ENCODE measurements at regions not wholly inside any gene's neighbourhood (a gene's known extent, or its start where the extent isn't known, plus 50 kb on each side); places are given as distances from the start of the nearest gene placed in this dataset.

DNA sequence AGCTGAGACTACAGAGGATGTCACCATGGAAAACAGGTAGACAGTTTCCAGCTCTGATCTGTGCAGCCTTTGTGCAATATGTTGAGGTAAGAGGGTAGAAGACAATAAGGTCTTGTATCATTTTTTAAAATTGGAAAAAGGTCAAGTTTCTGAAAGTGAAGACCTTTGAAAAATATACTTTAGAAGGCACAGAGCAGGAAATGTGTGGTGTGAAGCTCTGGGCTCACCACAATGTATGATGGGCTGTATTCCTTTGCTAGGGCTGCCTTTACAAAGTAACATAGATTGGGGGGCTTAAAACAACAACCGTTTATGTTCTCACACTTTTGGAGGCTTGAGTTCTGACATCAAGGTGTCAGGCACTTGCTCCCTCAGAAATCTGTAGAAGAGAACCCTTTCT, 514.3 kb upstream of the JARID2 start:
- TF ChIP-seq SMC3 (IDR thresholded peaks at IDR 0.05; ENCODE audit: low read depth, low read length) = no peak
- TF ChIP-seq, protein P1, sequence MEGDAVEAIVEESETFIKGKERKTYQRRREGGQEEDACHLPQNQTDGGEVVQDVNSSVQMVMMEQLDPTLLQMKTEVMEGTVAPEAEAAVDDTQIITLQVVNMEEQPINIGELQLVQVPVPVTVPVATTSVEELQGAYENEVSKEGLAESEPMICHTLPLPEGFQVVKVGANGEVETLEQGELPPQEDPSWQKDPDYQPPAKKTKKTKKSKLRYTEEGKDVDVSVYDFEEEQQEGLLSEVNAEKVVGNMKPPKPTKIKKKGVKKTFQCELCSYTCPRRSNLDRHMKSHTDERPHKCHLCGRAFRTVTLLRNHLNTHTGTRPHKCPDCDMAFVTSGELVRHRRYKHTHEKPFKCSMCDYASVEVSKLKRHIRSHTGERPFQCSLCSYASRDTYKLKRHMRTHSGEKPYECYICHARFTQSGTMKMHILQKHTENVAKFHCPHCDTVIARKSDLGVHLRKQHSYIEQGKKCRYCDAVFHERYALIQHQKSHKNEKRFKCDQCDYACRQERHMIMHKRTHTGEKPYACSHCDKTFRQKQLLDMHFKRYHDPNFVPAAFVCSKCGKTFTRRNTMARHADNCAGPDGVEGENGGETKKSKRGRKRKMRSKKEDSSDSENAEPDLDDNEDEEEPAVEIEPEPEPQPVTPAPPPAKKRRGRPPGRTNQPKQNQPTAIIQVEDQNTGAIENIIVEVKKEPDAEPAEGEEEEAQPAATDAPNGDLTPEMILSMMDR (IDR thresholded peaks at IDR 0.05) = no peak
- TF ChIP-seq, protein P2, sequence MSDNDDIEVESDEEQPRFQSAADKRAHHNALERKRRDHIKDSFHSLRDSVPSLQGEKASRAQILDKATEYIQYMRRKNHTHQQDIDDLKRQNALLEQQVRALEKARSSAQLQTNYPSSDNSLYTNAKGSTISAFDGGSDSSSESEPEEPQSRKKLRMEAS (IDR thresholded peaks at IDR 0.05; ENCODE audit: low read depth) = no peak
- TF ChIP-seq MEF2A (IDR thresholded peaks at IDR 0.05; ENCODE audit: borderline replicate concordance, low read depth) = no peak
- no peak for TF ChIP-seq CHD2 (IDR thresholded peaks at IDR 0.05; ENCODE audit: low read length, partially characterized antibody)
- no peak for TF ChIP-seq MXI1 (IDR thresholded peaks at IDR 0.05; ENCODE audit: low read depth, low read length)
- TF ChIP-seq RXRA (IDR thresholded peaks at IDR 0.05; ENCODE audit: borderline replicate concordance, low read depth) = no peak
- no peak for TF ChIP-seq TEAD4 (IDR thresholded peaks at IDR 0.05; ENCODE audit: borderline replicate concordance, insufficient read depth)
- TF ChIP-seq FOXM1 (IDR thresholded peaks at IDR 0.05; ENCODE audit: low read depth) = no peak
- TF ChIP-seq RFX5 (IDR thresholded peaks at IDR 0.05; ENCODE audit: low read length) = no peak
- no peak for TF ChIP-seq SIN3A (IDR thresholded peaks at IDR 0.05; ENCODE audit: borderline replicate concordance, low read depth, low read length)
- TF ChIP-seq, protein P3, sequence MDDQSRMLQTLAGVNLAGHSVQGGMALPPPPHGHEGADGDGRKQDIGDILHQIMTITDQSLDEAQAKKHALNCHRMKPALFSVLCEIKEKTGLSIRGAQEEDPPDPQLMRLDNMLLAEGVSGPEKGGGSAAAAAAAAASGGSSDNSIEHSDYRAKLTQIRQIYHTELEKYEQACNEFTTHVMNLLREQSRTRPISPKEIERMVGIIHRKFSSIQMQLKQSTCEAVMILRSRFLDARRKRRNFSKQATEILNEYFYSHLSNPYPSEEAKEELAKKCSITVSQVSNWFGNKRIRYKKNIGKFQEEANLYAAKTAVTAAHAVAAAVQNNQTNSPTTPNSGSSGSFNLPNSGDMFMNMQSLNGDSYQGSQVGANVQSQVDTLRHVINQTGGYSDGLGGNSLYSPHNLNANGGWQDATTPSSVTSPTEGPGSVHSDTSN (IDR thresholded peaks at IDR 0.05) = no peak
- TF ChIP-seq, protein P4, sequence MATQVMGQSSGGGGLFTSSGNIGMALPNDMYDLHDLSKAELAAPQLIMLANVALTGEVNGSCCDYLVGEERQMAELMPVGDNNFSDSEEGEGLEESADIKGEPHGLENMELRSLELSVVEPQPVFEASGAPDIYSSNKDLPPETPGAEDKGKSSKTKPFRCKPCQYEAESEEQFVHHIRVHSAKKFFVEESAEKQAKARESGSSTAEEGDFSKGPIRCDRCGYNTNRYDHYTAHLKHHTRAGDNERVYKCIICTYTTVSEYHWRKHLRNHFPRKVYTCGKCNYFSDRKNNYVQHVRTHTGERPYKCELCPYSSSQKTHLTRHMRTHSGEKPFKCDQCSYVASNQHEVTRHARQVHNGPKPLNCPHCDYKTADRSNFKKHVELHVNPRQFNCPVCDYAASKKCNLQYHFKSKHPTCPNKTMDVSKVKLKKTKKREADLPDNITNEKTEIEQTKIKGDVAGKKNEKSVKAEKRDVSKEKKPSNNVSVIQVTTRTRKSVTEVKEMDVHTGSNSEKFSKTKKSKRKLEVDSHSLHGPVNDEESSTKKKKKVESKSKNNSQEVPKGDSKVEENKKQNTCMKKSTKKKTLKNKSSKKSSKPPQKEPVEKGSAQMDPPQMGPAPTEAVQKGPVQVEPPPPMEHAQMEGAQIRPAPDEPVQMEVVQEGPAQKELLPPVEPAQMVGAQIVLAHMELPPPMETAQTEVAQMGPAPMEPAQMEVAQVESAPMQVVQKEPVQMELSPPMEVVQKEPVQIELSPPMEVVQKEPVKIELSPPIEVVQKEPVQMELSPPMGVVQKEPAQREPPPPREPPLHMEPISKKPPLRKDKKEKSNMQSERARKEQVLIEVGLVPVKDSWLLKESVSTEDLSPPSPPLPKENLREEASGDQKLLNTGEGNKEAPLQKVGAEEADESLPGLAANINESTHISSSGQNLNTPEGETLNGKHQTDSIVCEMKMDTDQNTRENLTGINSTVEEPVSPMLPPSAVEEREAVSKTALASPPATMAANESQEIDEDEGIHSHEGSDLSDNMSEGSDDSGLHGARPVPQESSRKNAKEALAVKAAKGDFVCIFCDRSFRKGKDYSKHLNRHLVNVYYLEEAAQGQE (IDR thresholded peaks at IDR 0.05; ENCODE audit: low read depth, low read length) = no peak
- TF ChIP-seq RAD21 (IDR thresholded peaks at IDR 0.05; ENCODE audit: low read length) = no peak

Data from SK-N-SH (cell line).